ENCODE measurements at regions not wholly inside any gene's neighbourhood (a gene's known extent, or its start where the extent isn't known, plus 50 kb on each side); places are given as distances from the start of the nearest gene placed in this dataset.

GRCh38 chr18:39840856-39841481, 2114.1 kb upstream of the PIK3C3 start:
- Mint-ChIP-seq H3K4me1 (no peaks in the 10 kb centered on the region), H3K9me3 (peaks cover 17% of the 10 kb centered on the region), H3K36me3 (no peaks in the 10 kb centered on the region), H3K27ac (no peak overlapping the region), H3K4me3 (no peak overlapping the region)
- ATAC-seq (no peak), DNase-seq (ENCODE audit: low spot score in 2 of 2) (no peak)

- no peak for ATAC-seq
- Mint-ChIP-seq H3K4me3 (no peak overlapping the region), H3K4me1 (no peaks in the 10 kb centered on the region), H3K27ac (no peak overlapping the region), H3K36me3 (no peaks in the 10 kb centered on the region), H3K9me3 (peaks cover 17% of the 10 kb centered on the region)
- DNase-seq (ENCODE audit: low spot score in 2 of 2) = no peak
Measured at GRCh38 chr18:39840406-39840805, 2114.6 kb upstream of the PIK3C3 start.

GRCh38 chr18:39839782-39840181, 2115.3 kb upstream of the PIK3C3 start:
- no peak for ATAC-seq
- Mint-ChIP-seq H3K36me3 (no peaks in the 10 kb centered on the region), H3K4me3 (no peak overlapping the region)

GRCh38 chr18:39838831-39839230, 2116.2 kb upstream of the PIK3C3 start:
- Mint-ChIP-seq H3K4me1 (no peaks in the 10 kb centered on the region), H3K9me3 (peaks cover 17% of the 10 kb centered on the region), H3K36me3 (no peaks in the 10 kb centered on the region), H3K27ac (no peak overlapping the region), H3K4me3 (no peak overlapping the region)
- no peak for ATAC-seq
- no peak for DNase-seq (ENCODE audit: low spot score in 2 of 2)

More at GRCh38 chr18:39839782-39840181, 2115.3 kb upstream of the PIK3C3 start:
- peaks cover 17% of the 10 kb centered on the region for H3K9me3 Mint-ChIP-seq
- no peaks in the 10 kb centered on the region for H3K4me1 Mint-ChIP-seq
- no peak overlapping the region for H3K27ac Mint-ChIP-seq
- no peak for DNase-seq (ENCODE audit: low spot score in 2 of 2)

GRCh38 chr18:39835303-39836030, 2119.6 kb upstream of the PIK3C3 start:
- ATAC-seq = no peak
- Mint-ChIP-seq H3K4me1 (no peaks in the 10 kb centered on the region), H3K4me3 (no peak overlapping the region), H3K9me3 (peaks cover 16% of the 10 kb centered on the region), H3K27ac (no peak overlapping the region), H3K36me3 (no peaks in the 10 kb centered on the region)
- no peak for DNase-seq (ENCODE audit: low spot score in 2 of 2)

- H3K4me3 Mint-ChIP-seq = no peak overlapping the region
- H3K27ac Mint-ChIP-seq = no peak overlapping the region
- ATAC-seq (no peak), DNase-seq (ENCODE audit: low spot score in 2 of 2) (no peak)
- peaks cover 19% of the 10 kb centered on the region for H3K9me3 Mint-ChIP-seq
- no peaks in the 10 kb centered on the region for H3K4me1 Mint-ChIP-seq
- H3K36me3 Mint-ChIP-seq = no peaks in the 10 kb centered on the region
Measured at GRCh38 chr18:39834636-39835035, 2120.4 kb upstream of the PIK3C3 start.

- no peaks in the 10 kb centered on the region for H3K36me3 Mint-ChIP-seq
- ATAC-seq (no peak), DNase-seq (ENCODE audit: low spot score in 2 of 2) (no peak)
- H3K27ac Mint-ChIP-seq = no peak overlapping the region
- peaks cover 24% of the 10 kb centered on the region for H3K9me3 Mint-ChIP-seq
- no peaks in the 10 kb centered on the region for H3K4me1 Mint-ChIP-seq
- no peak overlapping the region for H3K4me3 Mint-ChIP-seq
Measured at GRCh38 chr18:39825485-39826150, 2129.4 kb upstream of the PIK3C3 start.

GRCh38 chr18:39806525-39806924, 2148.5 kb upstream of the PIK3C3 start:
- Mint-ChIP-seq H3K4me3 (no peak overlapping the region), H3K36me3 (no peaks in the 10 kb centered on the region), H3K9me3 (peaks cover 13% of the 10 kb centered on the region), H3K4me1 (no peaks in the 10 kb centered on the region), H3K27ac (no peak overlapping the region)
- DNase-seq (ENCODE audit: low spot score in 2 of 2) (no peak), ATAC-seq (no peak)

GRCh38 chr18:39805218-39805617, 2149.8 kb upstream of the PIK3C3 start:
- DNase-seq (ENCODE audit: low spot score in 2 of 2) = no peak
- H3K36me3 Mint-ChIP-seq = no peaks in the 10 kb centered on the region
- peaks cover 15% of the 10 kb centered on the region for H3K9me3 Mint-ChIP-seq
- H3K4me1 Mint-ChIP-seq = no peaks in the 10 kb centered on the region
- ATAC-seq = no peak
- no peak overlapping the region for H3K4me3 Mint-ChIP-seq
- no peak overlapping the region for H3K27ac Mint-ChIP-seq

- ATAC-seq (no peak), DNase-seq (ENCODE audit: low spot score in 2 of 2) (no peak)
- Mint-ChIP-seq H3K36me3 (no peaks in the 10 kb centered on the region), H3K4me1 (no peaks in the 10 kb centered on the region), H3K27ac (no peak overlapping the region), H3K9me3 (peaks cover 12% of the 10 kb centered on the region), H3K4me3 (no peak overlapping the region)
Measured at GRCh38 chr18:39802648-39803229, 2152.3 kb upstream of the PIK3C3 start.

- no peak overlapping the region for H3K27ac Mint-ChIP-seq
- no peaks in the 10 kb centered on the region for H3K36me3 Mint-ChIP-seq
- H3K4me3 Mint-ChIP-seq = no peak overlapping the region
- ATAC-seq (no peak), DNase-seq (ENCODE audit: low spot score in 2 of 2) (no peak)
- H3K9me3 Mint-ChIP-seq = peaks cover 12% of the 10 kb centered on the region
- no peaks in the 10 kb centered on the region for H3K4me1 Mint-ChIP-seq
Measured at GRCh38 chr18:39801848-39802247, 2153.2 kb upstream of the PIK3C3 start.

- DNase-seq (ENCODE audit: low spot score in 2 of 2) = no peak
- Mint-ChIP-seq H3K27ac (no peak overlapping the region), H3K4me3 (no peak overlapping the region), H3K36me3 (no peaks in the 10 kb centered on the region), H3K4me1 (no peaks in the 10 kb centered on the region), H3K9me3 (peaks cover 6% of the 10 kb centered on the region)
- no peak for ATAC-seq
Measured at GRCh38 chr18:39801010-39801409, 2154.0 kb upstream of the PIK3C3 start.

- DNase-seq (ENCODE audit: low spot score in 2 of 2) (no peak), ATAC-seq (no peak)
- Mint-ChIP-seq H3K36me3 (no peaks in the 10 kb centered on the region), H3K27ac (no peak overlapping the region), H3K4me3 (no peak overlapping the region), H3K4me1 (no peaks in the 10 kb centered on the region), H3K9me3 (peaks cover 12% of the 10 kb centered on the region)
Measured at GRCh38 chr18:39799006-39799405, 2156.0 kb upstream of the PIK3C3 start.

GRCh38 chr18:39796393-39796792, 2158.6 kb upstream of the PIK3C3 start:
- H3K27ac Mint-ChIP-seq = no peak overlapping the region
- ATAC-seq = no peak
- H3K9me3 Mint-ChIP-seq = peaks cover 18% of the 10 kb centered on the region
- no peak overlapping the region for H3K4me3 Mint-ChIP-seq
- no peaks in the 10 kb centered on the region for H3K36me3 Mint-ChIP-seq
- no peaks in the 10 kb centered on the region for H3K4me1 Mint-ChIP-seq
- DNase-seq (ENCODE audit: low spot score in 2 of 2) = no peak

- ATAC-seq = no peak
- Mint-ChIP-seq H3K4me3 (no peak overlapping the region), H3K36me3 (no peaks in the 10 kb centered on the region), H3K4me1 (no peaks in the 10 kb centered on the region), H3K9me3 (peaks cover 16% of the 10 kb centered on the region), H3K27ac (no peak overlapping the region)
- no peak for DNase-seq (ENCODE audit: low spot score in 2 of 2)
Measured at GRCh38 chr18:39795350-39795749, 2159.7 kb upstream of the PIK3C3 start.

- DNase-seq (ENCODE audit: low spot score in 2 of 2) (no peak), ATAC-seq (no peak)
- Mint-ChIP-seq H3K27ac (no peak overlapping the region), H3K9me3 (peaks cover 16% of the 10 kb centered on the region), H3K4me3 (no peak overlapping the region), H3K4me1 (no peaks in the 10 kb centered on the region), H3K36me3 (no peaks in the 10 kb centered on the region)
Measured at GRCh38 chr18:39793609-39794008, 2161.4 kb upstream of the PIK3C3 start.

Data from stimulated activated effector memory CD8-positive, alpha-beta T cell treated with anti-CD3 and anti-CD28 coated beads, Interleukin-12 subunit alpha, Interleukin-12 subunit beta, amount 100 ng/mL, for 72 hours (primary cell).